K562 (cell line): ENCODE measurements at regions not wholly inside any gene's neighbourhood (a gene's known extent, or its start where the extent isn't known, plus 50 kb on each side); places are given as distances from the start of the nearest gene placed in this dataset.
A peak's percentile ranks its signal among the peaks of the same experiment; 100 is the strongest.
"Not testable (repeated sequence)": the region's sequence is repeated elsewhere in the genome, so short reads cannot be mapped to it uniquely, and the experiment has no call there.

Experiments used
- ATAC-seq: fragments of 200-7000 bp; cut with Tn5 transposase; 3 replicates; pipeline ENCODE4 v1.9.1; 2020; ENCODE audit warnings: moderate library complexity
- BruUV-seq: library from RNA; stranded (reverse); fragments of 400-500 nt; replicated peaks from 2 replicates; lab custom pipeline; 2021; lab: Mats Ljungman, UMichigan
- CTCF ChIA-PET: fragments of 300-600 bp; formaldehyde crosslinking; extraction: SDS; loops from one replicate; lab custom pipeline; 2021; ENCODE audit warnings: low intra/inter-chr PET ratio; lab: Yijun Ruan, JAX
- POLR2A ChIA-PET: fragments of 300-600, 350-650 bp; sonication (Branson Sonifier 250); formaldehyde crosslinking; extraction: SDS; loops from one replicate; lab custom pipeline; 2021; ENCODE audit warnings: antibody characterized with exemption, inconsistent platforms; lab: Yijun Ruan, JAX
- DNase-seq, 4 experiments: peaks; one replicate each; pipeline versions ENCODE4 v3.0.0 to v3.0.0-alpha.2; 2011 to 2018; ENCODE audit warnings: low spot score in 3 of 4, mixed read lengths in 3 of 4; ENCODE audit errors: extremely low read depth in 1 of 4
- FAIRE-seq: peaks from 2 replicates; lab custom pipeline; 2011; peaks lifted over from hg19 to GRCh38; lab: Jason Lieb, UNC
- H2AFZ ChIP-seq: 2 replicates; pipeline ENCODE4 v1.6.0; 2011; ENCODE audit warnings: low read depth, low read length, control low read depth, inconsistent platforms
- H3K27ac ChIP-seq: fragments of 200-600 bp; 3 replicates; pipeline ENCODE4 v1.8.0; 2011; ENCODE audit warnings: low read depth, mild to moderate bottlenecking, control low read depth, inconsistent platforms, low read length, moderate library complexity, mixed read lengths; ENCODE audit errors: extremely low read depth
- H3K27me3 ChIP-seq, 2 experiments: fragments of 300-600 bp in 1 of 2; 2 replicates in 1 of 2; 3 replicates in 1 of 2; pipeline versions ENCODE4 v1.6.0 to v1.8.0; 2011; ENCODE audit warnings: inconsistent platforms in 2 of 2, low read length in 2 of 2, mild to moderate bottlenecking in 1 of 2, mixed read lengths in 1 of 2, moderate library complexity in 1 of 2; ENCODE audit not compliant: control insufficient read depth in 2 of 2, insufficient read depth in 2 of 2
- H3K36me3 ChIP-seq: fragments of 300-600 bp; 3 replicates; pipeline ENCODE4 v1.8.0; 2011; ENCODE audit warnings: mild to moderate bottlenecking, low read length, inconsistent platforms; ENCODE audit not compliant: control insufficient read depth, insufficient read depth
- H3K4me1 ChIP-seq, 2 experiments: fragments of 200-600 bp in 1 of 2; replicated peaks in 1 of 2; 2 replicates in 1 of 2; 3 replicates in 1 of 2; pipeline versions ENCODE4 v1.5.1 to v1.8.0; 2011; ENCODE audit warnings: inconsistent platforms in 2 of 2, low read length in 2 of 2, mild to moderate bottlenecking in 1 of 2, mixed read lengths in 1 of 2, moderate library complexity in 1 of 2; ENCODE audit not compliant: control insufficient read depth in 2 of 2, insufficient read depth in 2 of 2
- H3K4me2 ChIP-seq: 2 replicates; pipeline ENCODE4 v1.6.1; 2011; ENCODE audit warnings: low read length, control low read depth, inconsistent platforms, mixed read lengths; ENCODE audit not compliant: insufficient read depth
- H3K4me3 ChIP-seq: fragments of 200-600 bp; sonication (generic), shearing (Covaris generic); 2 replicates; pipeline ENCODE4 v1.5.1; 2016; ENCODE audit warnings: control low read depth, inconsistent platforms
- H3K79me2 ChIP-seq: fragments of 200-600 bp; 3 replicates; pipeline ENCODE4 v1.8.0; 2011; ENCODE audit warnings: low read length, inconsistent platforms; ENCODE audit not compliant: control insufficient read depth, insufficient read depth
- H3K9ac ChIP-seq, 2 experiments: 2 replicates each; pipeline versions ENCODE4 v1.6.0 to v1.6.1; 2011; ENCODE audit warnings: low read depth in 2 of 2, low read length in 2 of 2, control low read depth in 1 of 2, inconsistent platforms in 1 of 2, mild to moderate bottlenecking in 1 of 2, mixed read lengths in 1 of 2; ENCODE audit not compliant: insufficient read depth in 1 of 2
- H3K9me1 ChIP-seq: one replicate; pipeline ENCODE4 v1.6.0; 2011; ENCODE audit warnings: inconsistent platforms, mild to moderate bottlenecking, low read length, moderate library complexity; ENCODE audit not compliant: control insufficient read depth, insufficient read depth
- H3K9me3 ChIP-seq: replicated peaks from 2 replicates; pipeline ENCODE4 v1.5.1; 2011; ENCODE audit warnings: low read depth, low read length, inconsistent platforms; ENCODE audit not compliant: control insufficient read depth, insufficient read depth
- H4K20me1 ChIP-seq: replicated peaks from 2 replicates; pipeline ENCODE4 v1.6.1; 2011; ENCODE audit warnings: low read length, inconsistent platforms, mixed read lengths; ENCODE audit not compliant: control insufficient read depth, insufficient read depth
- TRIM28 ChIP-seq: fragments of 450-650 bp; IDR thresholded peaks from 2 replicates; pipeline ENCODE4 v1.6.1; 2017
- ZFP36 ChIP-seq: fragments of 150-350 bp; IDR thresholded peaks from 2 replicates; pipeline ENCODE4 v1.6.1; 2018; ENCODE audit warnings: low read length, low read depth; ENCODE audit not compliant: partially characterized antibody
- ZNF146 ChIP-seq: IDR thresholded peaks from one replicate; pipeline ENCODE4 v1.6.1; 2018; ENCODE audit warnings: missing compliant biosample characterization; ENCODE audit not compliant: unreplicated experiment
- WGBS: fragments of 100-300 bp; shearing (Covaris generic); methylation state at CpG from one replicate; pipeline ENCODE4 v1.1.6; 2016; ENCODE audit warnings: low coverage, mixed read lengths; ENCODE audit not compliant: insufficient coverage; ENCODE audit errors: missing lambda C conversion rate; 5-methylcytosine and 5-hydroxymethylcytosine counted together
- in situ Hi-C: fragments of 300-500 bp; cut with MboI; formaldehyde crosslinking; loops from 4 replicates; pipeline ENCODE4 v1.15.0; 2018; ENCODE audit warnings: inconsistent platforms, mixed read lengths
- intact Hi-C: fragments of 100-400 bp; cut with micrococcal nuclease; formaldehyde crosslinking; loops from 2 replicates; pipeline ENCODE4 v1.14.2; 2022
- TF ChIP-seq, protein P1 (sequence below): sonication (generic); formaldehyde crosslinking; IDR thresholded peaks from 2 replicates; pipeline ENCODE4 v1.8.0; 2022; ENCODE audit warnings: mild to moderate bottlenecking, missing genetic modification reagents
- TF ChIP-seq, protein P2 (sequence below): fragments of 250-450 bp; sonication (Bioruptor Pico); IDR thresholded peaks from 2 replicates; pipeline ENCODE4 v1.8.0; 2022; ENCODE audit warnings: moderate library complexity, mild to moderate bottlenecking, inconsistent platforms
- TF ChIP-seq, protein P3 (sequence below): fragments of 450-650 bp; IDR thresholded peaks from 2 replicates; pipeline ENCODE4 v1.6.1; 2017; ENCODE audit warnings: antibody characterized with exemption, mild to moderate bottlenecking

DNA sequence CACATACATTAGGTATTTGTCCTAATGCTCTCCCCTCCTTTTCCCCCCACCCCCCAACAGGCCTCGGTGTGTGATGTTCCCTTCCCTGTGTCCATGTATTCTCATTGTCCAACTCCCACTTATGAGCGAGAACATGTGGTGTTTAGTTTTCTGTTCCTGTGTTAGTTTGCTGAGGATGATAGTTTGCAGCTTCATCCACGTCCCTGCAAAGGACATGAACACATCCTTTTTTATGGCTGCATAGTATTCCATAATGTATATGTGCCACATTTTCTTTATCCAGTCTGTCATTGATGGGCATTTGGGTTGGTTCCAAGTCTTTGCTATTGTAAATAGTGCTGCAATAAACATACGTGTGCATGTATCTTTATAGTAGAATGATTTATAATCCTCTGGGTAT lies 171.0 kb downstream of the HMHB1 start:
- not testable (repeated sequence) for FAIRE-seq, H2AFZ ChIP-seq
- peak; percentile 23 for TF ChIP-seq ZNF146 (CRISPR knock-in tag)
- TF ChIP-seq, all 486 proteins: peak for 1; not testable (repeated sequence) for 485
- CTCF ChIA-PET, H3K79me2 ChIP-seq, H3K4me2 ChIP-seq, BruUV-seq, ATAC-seq, H3K27me3 ChIP-seq, intact Hi-C loops, H3K9ac ChIP-seq, in situ Hi-C loops, H3K36me3 ChIP-seq, H3K4me1 ChIP-seq, DNase-seq, H3K9me3 ChIP-seq, H4K20me1 ChIP-seq, POLR2A ChIA-PET, H3K4me3 ChIP-seq, H3K27ac ChIP-seq, H3K9me1 ChIP-seq: not testable (repeated sequence)
- 0% methylated on average over 3 of the region's 4 CpGs for WGBS

DNA sequence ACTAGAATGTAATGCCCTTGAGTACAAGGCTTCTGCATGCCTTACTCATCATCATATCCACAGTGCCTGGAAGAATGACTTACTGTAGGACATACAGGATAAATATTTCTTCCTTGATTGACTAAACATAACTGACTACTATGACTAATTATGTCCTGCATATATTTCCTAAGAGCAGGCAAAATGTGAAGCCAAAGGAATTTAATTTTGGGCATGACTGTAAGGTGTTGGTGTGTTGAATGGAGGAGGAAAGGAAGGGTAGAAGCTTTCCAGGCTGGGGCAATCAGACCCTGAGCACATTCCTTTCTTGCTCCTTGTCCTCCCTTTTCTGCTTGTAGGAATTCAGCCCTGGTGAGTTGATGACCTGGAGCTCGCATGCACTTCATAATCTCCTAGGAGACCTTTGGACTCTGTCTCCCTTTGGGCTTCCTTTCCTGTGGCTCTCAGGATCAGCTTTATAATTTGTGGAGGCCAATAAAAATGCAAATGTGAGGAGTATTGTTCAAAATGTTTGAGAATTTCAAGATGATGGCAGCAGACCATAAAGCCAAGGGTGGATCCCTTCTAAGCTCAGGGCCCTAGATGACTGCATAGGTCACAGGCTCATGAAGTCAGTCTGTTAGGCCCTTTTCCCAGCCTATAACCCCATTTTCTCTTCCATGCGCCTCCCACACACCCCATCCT lies 174.0 kb downstream of the HMHB1 start:
- intact Hi-C loops = no loop called here
- Histone ChIP-seq H3K27me3 (no peaks in the 10 kb centered on the region), H2AFZ (no peak overlapping the region), H3K79me2 (no peaks in the 10 kb centered on the region), H3K9me3 (no peaks in the 10 kb centered on the region; the same call in 1 of the 2 replicates), H3K4me3 (no peak overlapping the region), H3K36me3 (no peaks in the 10 kb centered on the region), H3K27ac (no peak overlapping the region), H3K4me1 (no peaks in the 10 kb centered on the region), H4K20me1 (no peaks in the 10 kb centered on the region), H3K4me2 (no peak overlapping the region), H3K9me1 (no peaks in the 10 kb centered on the region), H3K9ac (no peak overlapping the region)
- POLR2A ChIA-PET = no interaction called here
- WGBS = 0% methylated on average over 2 of the region's 2 CpGs
- CTCF ChIA-PET = no interaction called here
- ATAC-seq (no peak), DNase-seq (no peak), FAIRE-seq (no peak)
- no TSS peak for BruUV-seq
- in situ Hi-C loops = no loop called here
- TF ChIP-seq TRIM28 (no peak), ZFP36 (no peak)
- TF ChIP-seq, protein P1, sequence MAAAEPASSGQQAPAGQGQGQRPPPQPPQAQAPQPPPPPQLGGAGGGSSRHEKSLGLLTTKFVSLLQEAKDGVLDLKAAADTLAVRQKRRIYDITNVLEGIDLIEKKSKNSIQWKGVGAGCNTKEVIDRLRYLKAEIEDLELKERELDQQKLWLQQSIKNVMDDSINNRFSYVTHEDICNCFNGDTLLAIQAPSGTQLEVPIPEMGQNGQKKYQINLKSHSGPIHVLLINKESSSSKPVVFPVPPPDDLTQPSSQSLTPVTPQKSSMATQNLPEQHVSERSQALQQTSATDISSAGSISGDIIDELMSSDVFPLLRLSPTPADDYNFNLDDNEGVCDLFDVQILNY (CRISPR knock-in tag) = no peak
- TF ChIP-seq, protein P2, sequence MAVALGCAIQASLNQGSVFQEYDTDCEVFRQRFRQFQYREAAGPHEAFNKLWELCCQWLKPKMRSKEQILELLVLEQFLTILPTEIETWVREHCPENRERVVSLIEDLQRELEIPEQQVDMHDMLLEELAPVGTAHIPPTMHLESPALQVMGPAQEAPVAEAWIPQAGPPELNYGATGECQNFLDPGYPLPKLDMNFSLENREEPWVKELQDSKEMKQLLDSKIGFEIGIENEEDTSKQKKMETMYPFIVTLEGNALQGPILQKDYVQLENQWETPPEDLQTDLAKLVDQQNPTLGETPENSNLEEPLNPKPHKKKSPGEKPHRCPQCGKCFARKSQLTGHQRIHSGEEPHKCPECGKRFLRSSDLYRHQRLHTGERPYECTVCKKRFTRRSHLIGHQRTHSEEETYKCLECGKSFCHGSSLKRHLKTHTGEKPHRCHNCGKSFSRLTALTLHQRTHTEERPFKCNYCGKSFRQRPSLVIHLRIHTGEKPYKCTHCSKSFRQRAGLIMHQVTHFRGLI (CRISPR knock-in tag) = no peak
- TF ChIP-seq, protein P3, sequence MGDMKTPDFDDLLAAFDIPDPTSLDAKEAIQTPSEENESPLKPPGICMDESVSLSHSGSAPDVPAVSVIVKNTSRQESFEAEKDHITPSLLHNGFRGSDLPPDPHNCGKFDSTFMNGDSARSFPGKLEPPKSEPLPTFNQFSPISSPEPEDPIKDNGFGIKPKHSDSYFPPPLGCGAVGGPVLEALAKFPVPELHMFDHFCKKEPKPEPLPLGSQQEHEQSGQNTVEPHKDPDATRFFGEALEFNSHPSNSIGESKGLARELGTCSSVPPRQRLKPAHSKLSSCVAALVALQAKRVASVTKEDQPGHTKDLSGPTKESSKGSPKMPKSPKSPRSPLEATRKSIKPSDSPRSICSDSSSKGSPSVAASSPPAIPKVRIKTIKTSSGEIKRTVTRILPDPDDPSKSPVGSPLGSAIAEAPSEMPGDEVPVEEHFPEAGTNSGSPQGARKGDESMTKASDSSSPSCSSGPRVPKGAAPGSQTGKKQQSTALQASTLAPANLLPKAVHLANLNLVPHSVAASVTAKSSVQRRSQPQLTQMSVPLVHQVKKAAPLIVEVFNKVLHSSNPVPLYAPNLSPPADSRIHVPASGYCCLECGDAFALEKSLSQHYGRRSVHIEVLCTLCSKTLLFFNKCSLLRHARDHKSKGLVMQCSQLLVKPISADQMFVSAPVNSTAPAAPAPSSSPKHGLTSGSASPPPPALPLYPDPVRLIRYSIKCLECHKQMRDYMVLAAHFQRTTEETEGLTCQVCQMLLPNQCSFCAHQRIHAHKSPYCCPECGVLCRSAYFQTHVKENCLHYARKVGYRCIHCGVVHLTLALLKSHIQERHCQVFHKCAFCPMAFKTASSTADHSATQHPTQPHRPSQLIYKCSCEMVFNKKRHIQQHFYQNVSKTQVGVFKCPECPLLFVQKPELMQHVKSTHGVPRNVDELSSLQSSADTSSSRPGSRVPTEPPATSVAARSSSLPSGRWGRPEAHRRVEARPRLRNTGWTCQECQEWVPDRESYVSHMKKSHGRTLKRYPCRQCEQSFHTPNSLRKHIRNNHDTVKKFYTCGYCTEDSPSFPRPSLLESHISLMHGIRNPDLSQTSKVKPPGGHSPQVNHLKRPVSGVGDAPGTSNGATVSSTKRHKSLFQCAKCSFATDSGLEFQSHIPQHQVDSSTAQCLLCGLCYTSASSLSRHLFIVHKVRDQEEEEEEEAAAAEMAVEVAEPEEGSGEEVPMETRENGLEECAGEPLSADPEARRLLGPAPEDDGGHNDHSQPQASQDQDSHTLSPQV = no peak
